NCI-H146 treated with DMSO at 0.1 percent for 48 hours (cell line): ENCODE measurements at regions not wholly inside any gene's neighbourhood (a gene's known extent, or its start where the extent isn't known, plus 50 kb on each side); places are given as distances from the start of the nearest gene placed in this dataset.
"Not testable (repeated sequence)": the region's sequence is repeated elsewhere in the genome, so short reads cannot be mapped to it uniquely, and the experiment has no call there.

ENCODE experiments used
- DNase-seq: peaks from one replicate; lab custom pipeline; 2025; ENCODE audit not compliant: unreplicated experiment; lab: John Stamatoyannopoulos, UW

DNA sequence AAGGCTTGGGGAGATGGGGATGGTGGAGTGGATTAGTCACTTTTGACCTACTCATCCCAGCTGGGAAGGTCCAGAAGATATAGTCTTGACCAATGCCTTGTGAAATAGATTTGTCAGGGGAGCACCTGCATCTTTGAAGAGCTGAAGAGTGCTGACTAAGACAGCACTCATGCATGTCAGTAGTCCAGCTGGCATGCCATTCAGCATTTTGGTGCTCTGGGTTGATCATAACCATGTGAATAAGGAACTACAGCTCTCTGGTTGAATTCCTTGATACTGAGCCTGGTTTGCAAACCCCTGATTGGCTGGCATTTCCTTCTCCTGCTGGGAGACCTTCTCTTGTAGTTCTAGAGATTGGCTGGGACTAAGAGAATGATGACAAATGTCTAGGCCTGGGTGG is 106.8 kb upstream of the ALX4 start:
- DNase-seq: no peak

DNA sequence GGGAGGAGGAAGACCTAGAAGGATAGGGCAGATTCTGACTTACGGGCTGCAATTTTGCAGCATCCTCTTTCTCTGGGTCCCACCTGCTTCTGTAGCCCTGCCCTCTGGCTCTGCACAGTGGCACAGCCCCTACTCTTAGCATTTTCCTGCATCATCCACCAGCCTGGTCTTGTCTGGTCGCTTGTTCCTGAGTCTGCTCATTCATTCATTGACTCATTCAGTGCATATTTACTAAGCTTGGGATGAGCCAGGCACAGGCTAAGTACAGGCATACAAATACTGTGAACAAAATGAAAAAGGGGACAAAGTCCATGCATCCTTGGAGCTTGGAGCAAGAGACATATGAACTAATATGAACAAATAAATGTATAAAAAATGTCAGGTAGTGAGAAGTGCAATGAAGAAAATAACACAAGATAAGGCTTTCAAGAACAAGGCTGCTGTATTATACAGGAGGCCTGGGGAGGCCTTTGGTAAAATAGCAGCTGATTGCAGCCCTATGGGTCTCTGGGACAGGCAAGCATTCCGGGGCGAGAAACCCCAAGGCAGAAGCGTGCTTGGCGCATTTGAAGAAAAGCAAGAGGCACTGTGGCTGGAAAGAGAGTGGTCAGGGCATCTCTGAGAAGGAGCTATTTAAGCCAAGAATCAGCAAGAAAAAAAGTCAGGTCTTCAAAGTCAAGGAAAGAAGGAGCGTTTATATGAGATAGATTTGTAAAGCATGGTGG is 108.0 kb upstream of the ALX4 start:
- no peak for DNase-seq

DNA sequence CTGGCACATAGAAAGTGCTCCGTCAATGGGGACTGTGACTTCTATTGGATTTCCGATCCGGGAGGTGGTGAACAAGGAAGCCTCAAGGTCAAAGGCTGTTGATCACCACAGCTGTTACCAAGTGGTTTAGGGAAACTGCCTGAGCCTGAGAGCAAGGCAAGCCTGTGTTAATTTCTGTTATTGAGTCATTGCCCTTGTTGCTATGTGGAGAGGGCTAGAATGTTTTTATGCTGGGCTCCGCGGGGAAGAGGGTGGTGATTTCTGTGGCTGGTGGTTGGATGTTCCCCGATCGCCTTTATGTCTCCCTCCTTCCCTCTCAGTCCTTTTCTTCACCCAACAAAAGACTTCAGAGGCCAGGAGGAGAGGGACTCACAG is 108.5 kb upstream of the ALX4 start:
- DNase-seq: no peak

DNA sequence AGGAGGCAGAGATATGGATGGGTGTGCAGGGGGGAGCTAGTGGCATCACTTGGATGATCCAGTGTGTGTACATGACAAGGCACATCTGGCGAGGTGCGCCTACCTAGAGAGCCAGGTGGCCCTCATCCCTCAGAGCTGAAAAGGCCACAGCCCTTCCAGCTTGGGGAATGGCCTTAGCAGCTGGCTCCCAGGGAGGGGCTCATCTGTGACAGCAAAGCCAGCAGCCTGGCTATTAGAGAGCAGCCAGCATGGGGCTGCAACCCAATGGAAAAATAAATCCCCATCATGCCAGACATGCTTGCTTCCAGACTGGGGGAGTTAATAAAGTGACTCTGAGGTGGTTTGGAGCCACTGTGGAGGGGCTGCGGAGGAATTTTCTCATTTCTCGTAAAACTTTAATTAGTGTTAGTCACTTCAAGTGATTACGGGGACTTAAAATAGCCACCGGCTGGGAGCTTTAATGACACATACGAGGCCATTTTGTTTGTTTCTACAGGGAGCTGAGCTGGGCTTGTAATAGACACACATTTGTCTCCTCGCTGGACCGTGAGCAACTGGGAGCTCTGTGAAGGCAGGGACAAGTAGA is 111.2 kb upstream of the ALX4 start:
- DNase-seq: no peak

DNA sequence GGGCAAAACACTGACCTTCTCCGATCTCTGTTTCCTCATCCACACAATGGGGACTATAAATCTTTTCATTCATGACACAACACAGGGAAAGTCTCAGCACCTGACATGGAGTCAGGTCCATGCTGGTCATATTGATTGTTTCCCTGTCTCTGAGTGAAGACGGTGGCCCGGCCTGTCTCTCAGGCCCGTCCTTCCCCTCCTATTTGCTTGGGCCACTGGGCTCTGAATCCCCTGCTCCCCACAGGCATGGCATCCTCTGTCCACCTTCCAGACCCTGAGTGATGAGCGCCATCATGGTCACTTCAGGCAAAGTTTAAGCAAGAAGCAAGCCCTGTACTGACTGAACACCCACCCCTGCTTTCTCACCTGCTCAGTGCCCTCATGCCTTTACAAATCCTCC is 113.3 kb upstream of the ALX4 start:
- DNase-seq: no peak

DNA sequence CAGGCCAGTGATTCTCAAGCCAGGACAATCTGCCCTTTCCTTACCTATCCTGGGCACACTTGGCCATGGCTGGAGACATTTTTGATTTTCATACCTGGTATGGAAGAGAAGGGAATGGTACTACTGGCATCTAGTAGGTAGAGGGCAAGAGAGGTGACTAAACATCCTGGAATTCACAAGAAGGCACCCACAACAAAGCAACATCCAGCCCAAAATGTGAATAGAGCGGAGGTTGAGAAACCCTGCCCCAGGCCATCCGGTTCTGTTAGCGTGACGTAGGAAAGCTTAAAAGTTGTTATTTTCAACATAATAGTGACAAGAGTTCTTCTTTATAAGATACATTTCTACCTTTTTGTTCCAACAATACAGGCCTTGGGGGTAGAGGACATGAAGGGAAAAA is 114.9 kb upstream of the ALX4 start:
- DNase-seq: no peak

DNA sequence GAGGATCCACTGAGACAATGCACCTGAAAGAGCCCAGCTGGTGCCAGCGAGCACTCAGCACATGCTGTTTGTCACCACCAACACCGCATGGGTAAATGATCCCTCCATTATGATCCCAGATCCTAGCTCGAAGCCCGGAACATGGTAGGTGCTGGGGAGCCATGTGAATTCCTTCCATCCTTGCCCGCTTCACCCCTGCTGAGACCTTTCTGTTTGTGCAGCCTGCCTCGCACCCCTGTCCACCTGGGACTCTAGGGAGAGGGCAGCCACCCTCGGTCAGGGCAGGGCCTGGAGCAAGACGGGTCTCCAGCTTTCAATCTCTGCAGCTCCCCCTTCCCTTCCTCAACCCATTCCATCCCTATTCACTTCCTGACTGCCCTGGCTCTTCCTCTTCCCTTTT is 116.2 kb upstream of the ALX4 start:
- DNase-seq: no peak

DNA sequence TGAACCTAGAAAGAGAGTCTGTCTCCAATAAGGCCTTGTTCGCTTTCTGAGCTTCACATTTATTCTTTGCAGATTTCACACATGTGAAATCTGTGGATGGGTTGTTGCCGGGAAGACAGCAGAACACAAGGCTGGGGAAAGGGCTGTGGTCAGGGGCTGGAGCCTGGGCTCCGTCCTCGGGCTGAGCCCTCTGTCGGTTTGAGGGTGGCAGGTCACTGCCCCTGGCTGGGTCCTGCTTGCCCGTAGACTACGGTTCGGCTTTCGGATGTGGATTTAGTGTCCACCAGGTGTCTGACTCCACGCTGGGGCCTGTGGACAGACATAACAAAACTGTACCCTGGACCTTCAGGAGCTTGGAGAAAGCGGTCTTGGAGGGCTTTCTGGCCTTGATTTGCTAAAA is 117.0 kb upstream of the ALX4 start:
- no peak for DNase-seq

DNA sequence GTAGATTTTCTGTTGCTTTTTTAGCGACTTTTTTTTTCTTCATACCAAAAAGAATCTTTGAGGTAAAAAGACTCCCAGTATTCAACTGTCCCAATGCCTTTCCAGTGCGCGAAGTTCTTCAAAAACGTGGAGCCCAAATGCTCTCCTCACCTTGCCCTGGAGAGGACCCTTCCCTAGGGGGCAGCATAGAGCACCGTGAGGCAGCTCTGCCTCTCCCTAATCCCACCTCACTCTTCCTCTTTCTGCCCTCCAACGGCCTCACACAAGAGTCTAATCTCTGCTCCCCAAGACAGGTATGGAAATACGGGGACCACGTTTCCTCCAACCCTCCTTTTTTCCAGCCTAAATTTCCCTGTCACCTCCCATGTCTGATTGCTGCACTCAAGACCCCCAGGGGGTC is 117.5 kb upstream of the ALX4 start:
- no peak for DNase-seq

DNA sequence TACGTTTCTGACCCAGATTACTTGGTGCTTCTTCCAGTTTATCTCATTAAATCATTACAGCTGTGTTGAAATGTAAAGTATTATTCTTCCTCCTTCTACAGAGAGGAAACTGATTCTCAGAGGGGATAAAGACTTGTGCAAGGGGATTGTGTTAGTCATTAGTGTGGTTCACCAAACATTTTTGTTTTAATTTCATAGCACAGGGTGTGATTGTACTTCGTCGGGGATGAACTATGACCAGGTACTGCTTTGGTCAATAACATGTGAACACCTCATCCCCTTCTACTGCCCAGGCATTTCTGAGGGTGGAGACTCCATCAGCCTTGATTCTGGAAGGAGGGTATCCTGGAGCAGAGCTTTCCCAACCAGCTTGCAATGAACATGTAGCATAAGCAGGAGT is 120.2 kb upstream of the ALX4 start:
- DNase-seq: no peak

DNA sequence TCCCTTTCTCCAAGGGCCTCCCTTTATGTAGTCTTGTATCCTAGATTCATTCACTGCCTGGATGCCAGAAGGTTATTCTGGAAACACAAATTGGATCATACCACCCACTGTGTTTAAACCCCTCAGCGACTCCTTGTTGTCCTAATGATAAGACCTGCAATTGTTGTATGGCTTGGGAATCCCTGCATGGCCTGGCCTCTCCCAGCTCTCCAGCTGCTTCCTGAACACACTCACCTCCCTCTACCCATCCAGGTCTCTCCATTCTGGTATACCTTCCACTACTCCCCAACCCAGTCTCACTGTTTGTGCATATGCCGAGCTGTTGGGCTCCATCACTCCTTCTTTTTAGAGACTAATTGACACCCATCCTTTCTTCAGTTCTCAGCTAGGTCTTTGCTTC is 124.3 kb upstream of the ALX4 start:
- DNase-seq: peak; percentile 75

DNA sequence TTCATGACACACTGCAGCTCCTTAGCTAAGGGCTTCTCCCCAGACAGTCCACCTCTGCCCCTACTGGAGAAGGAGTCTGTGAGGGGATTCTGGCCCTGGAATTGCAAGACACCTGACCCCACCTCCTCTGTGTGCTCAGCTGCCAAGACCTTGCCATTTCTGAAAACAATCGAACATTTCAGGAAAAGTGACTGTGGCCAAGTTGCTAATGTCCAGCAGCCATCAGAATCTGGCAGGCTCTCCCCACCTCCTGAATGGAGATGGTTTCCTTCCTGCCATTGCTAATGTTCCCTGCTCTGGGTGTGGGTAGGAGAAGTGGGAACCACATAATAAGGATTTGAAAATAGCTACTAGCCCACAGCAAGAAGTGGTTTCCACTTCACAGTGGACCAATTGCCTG is 127.2 kb upstream of the ALX4 start:
- DNase-seq: no peak

DNA sequence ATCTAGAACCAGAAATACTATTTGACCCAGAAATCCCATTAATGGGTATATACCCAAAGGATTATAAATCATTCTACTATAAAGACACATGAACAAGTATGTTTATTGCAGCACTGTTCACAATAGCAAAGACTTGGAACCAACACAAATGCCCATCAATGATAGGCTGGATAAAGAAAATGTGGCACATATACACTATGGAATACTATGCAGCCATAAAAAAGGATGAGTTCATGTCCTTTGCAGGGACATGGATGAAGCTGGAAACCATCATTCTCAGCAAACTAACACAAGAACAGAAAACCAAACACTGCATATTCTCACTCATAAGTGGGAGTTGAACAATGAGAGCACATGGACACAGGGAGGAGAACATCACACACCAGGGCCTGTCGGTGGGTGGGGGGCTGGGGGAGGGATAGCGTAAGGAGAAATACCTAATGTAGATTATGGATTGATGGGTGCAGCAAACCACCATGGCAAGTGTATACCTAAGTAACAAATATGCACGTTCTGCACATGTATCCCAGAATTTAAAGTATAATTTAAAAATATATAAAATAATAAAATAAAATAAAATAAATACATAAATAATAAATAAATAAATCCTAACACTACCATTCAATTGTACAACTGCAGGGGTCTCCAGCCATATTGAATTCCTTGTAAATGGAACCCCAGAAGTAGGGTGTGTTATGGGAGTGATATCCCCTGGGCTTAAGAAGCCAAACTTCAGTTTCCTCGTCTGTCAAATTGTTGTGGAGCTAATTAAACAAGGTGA is 122.4 kb upstream of the CD82 start:
- not testable (repeated sequence) for DNase-seq

DNA sequence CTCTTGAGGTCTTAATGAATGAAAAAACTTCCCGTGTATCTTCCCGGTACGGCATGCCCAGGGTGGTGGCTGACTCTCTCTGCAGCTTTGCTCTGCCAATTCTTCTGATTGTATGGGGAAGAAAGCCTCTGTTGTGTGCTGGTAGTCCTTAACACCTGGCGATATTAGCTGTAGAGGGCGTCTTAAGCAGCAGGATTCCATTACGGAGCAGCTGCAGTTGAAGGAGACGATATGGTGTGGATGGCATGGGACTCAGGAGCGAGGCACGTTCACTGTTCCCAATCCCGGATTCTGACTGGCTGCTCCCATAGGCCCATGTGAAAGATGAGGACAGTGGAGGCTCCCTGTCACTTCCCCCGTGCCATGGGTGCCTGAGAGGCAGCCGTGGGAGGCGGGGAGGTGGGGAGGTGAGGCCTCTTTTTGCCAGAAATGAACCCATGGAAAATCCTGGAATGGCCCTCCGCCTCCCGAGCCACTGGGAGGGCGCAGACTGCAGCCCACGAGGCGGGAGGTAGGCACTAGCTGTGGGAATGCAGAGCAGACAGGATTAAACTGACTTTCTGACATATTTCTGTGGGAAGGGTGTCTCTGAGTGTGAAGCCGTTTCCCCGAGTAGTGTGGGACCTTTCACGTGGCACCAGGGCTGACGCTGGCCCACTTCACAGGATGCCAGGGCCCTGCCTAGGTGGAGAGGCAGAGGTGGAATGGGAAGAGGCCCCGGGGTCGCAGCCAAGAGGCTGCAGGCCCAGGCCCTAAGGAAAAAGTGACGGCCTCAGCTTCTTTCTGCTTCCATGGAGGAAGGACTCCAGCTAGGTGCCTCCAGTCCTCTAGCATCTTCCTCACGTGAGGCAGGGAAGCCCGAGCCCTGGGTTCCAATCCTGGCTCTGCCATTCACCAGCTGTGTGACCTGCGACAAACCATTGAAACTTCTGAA is 121.4 kb upstream of the CD82 start:
- DNase-seq: no peak

DNA sequence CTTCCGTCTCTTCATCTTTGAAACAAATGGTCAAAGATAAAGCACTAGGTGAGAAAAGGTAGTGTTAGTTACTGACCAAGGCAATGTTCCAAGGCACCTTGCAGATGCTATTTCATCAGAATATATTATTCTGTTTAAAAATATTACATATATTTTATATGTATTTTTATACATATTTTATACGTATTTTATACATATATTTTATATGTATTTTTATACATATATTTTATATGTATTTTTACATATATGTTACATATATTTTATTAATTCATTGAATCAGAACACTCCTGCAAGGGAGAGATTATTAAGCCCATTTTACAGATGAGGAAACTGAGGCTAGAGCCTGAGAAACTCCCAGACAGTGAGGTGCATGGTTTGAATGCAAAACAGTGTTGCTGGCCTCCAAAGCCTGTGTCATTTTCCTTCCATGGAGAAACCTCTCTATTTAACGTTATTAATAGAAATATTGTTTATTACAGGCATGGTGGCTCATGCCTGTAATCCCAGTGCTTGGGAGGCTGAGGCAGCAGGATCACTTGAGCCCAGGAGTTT is 120.6 kb upstream of the CD82 start:
- DNase-seq: no peak

DNA sequence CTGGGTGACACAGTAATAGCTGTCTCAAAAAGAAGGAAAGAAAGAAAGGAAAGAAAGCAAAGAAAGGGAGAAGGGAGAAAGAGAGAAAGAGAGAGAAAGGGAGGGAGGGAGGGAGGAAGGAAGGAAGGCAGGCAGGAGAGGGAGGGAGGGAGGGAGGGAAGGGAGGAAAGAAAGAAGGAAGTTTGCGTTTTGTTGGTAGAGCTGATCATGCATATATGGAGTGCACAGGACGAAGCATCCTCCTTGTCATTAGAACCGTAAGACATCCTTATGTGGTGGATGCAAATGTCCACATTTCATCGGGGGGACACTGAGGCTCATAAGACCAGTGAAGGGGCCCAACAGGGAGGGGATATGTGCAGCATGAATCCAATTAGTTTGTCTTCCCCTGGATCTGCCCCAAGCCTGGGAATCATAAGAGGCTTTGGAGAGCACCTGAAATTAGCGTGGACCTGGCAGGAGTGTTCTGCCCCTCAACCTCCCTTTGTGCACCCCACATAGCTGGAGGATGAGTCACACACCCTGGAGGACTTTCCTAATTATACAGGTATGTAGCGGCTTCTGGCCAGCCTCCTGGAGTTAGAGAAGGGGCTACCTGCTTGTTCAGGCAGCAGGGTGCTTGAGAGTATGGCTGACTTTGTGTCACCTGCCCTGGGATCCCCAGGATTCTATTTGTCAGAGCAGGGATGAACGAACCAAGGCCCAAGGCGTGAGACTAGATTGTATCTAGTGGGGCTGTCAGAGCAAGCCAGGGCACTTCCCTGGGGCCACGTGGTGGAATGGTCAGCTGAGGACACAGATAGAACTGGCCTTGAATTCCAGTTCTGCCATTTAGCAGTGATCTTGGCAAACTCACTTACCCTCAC is 119.7 kb upstream of the CD82 start:
- DNase-seq: no peak

DNA sequence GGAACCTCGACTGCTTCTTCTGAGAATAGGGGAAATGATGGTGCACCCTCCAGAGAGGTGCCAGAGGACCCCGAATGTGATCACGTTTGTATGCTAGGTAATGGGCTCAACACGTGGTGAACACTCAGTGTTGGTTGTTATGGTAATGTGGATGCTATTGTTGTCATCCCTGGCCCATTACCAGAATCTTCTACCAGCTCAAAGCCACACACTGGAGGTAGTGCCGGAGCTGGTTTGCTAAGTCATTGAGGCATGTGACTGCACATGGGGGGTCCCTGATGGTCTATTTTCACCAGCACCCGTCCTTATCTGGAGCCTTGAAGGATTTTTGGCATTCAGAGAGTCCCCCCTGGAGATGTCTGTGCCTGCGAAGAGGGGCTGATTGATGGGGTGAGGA is 119.1 kb upstream of the CD82 start:
- DNase-seq: no peak

DNA sequence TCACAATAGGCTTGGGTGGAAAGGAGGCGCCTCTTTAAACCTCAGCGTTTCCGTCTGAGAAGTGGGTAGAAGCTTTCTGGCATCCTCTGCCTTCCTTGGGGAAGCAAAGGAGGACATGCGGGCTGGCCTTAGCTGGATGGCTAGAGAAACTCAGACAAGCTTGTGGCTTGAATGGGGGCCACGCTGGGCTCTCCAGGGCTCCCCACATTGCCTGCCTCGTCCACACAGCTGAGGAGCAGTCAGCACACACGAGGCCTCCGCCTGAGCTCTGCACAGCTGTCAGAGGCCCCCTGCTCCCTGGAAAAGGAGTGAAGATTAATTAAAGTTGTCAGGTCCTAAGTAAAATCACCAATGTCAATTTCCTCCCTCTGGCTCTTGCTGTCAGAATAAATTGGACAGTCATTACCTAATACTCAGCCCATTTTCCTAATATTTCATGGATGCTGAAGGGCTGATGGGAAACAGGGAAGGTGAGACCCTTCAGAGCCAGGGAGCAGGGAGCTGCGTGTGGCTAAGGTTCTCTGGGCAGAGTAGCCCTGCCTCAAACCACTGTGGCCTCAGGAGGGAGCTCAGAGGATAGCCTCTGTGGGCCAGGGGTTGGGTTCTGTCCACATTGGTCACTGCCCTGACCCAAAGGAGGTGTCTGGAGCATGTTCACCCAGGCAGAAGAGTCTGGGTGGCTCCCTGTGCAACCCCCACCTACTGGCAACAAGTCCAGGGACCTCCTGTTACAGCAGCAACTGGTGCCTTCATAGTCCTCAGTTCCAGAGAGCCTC is 118.3 kb upstream of the CD82 start:
- no peak for DNase-seq

DNA sequence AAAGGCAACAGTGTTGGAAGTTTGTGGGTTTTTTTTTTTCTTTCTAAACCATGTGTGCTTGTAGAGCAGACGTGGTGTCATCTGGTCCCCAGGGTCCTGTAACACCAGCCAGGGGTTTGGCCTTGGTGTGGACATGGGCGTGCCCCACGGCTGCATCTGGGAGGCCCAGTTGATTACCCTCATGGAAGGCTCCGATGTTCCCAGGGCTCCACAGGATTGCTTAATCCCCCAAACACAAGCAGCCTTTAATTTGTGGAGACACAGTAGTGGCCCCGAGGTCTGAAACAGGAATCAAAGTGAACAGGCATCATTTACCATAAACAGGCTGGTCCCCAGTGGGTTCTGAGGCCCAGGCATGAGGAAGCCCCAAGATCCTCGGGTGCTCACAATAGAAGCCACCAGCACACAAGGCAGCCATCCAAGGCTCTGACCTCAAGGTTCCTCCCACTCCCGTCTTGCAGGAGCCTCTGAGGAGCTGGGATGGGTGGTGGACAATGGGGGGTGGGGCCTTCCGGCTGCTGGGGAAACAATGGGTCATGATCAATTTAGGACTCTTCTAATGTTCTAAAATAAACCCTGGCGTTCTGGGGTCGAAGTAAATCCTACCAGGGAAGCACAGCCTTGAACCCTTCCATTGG is 115.0 kb upstream of the CD82 start:
- DNase-seq: no peak
